ENCODE measurements at regions not wholly inside any gene's neighbourhood (a gene's known extent, or its start where the extent isn't known, plus 50 kb on each side); places are given as distances from the start of the nearest gene placed in this dataset.

GRCh38 chr5:145068721-145069120, 766.4 kb downstream of the PRELID2 start:
- TF ChIP-seq SIN3A (IDR thresholded peaks at IDR 0.05; ENCODE audit: borderline replicate concordance, insufficient read depth, low read length) (no peak), FOXP2 (optimal IDR thresholded peaks at IDR 0.05; ENCODE audit: borderline replicate concordance, extremely low read depth, extremely low read length, insufficient read depth) (no peak), REST (IDR thresholded peaks at IDR 0.05; ENCODE audit: insufficient read depth in 1 of 2, low read depth in 2 of 2, low read length in 2 of 2) (no peak), TAF1 (IDR thresholded peaks at IDR 0.05; ENCODE audit: borderline replicate concordance, insufficient read depth, low read length) (no peak), POLR2AphosphoS5 (IDR thresholded peaks at IDR 0.05; ENCODE audit: low read depth, low read length) (no peak)

- no peak for TF ChIP-seq POLR2AphosphoS5 (IDR thresholded peaks at IDR 0.05; ENCODE audit: low read depth, low read length)
Observed at GRCh38 chr5:145062280-145063062, 772.7 kb downstream of the PRELID2 start.

GRCh38 chr5:145056800-145057199, 778.3 kb downstream of the PRELID2 start:
- TF ChIP-seq POLR2AphosphoS5 (IDR thresholded peaks at IDR 0.05; ENCODE audit: low read depth, low read length) = no peak
- no peak for TF ChIP-seq TAF1 (IDR thresholded peaks at IDR 0.05; ENCODE audit: borderline replicate concordance, insufficient read depth, low read length)
- TF ChIP-seq REST (IDR thresholded peaks at IDR 0.05; ENCODE audit: insufficient read depth in 1 of 2, low read depth in 2 of 2, low read length in 2 of 2) = no peak
- TF ChIP-seq SIN3A (IDR thresholded peaks at IDR 0.05; ENCODE audit: borderline replicate concordance, insufficient read depth, low read length) = no peak
- no peak for TF ChIP-seq FOXP2 (optimal IDR thresholded peaks at IDR 0.05; ENCODE audit: borderline replicate concordance, extremely low read depth, extremely low read length, insufficient read depth)

GRCh38 chr5:145050181-145050580, 785.0 kb downstream of the PRELID2 start:
- TF ChIP-seq REST (IDR thresholded peaks at IDR 0.05; ENCODE audit: insufficient read depth in 1 of 2, low read depth in 2 of 2, low read length in 2 of 2) (no peak), FOXP2 (optimal IDR thresholded peaks at IDR 0.05; ENCODE audit: borderline replicate concordance, extremely low read depth, extremely low read length, insufficient read depth) (no peak), POLR2AphosphoS5 (IDR thresholded peaks at IDR 0.05; ENCODE audit: low read depth, low read length) (no peak), TAF1 (IDR thresholded peaks at IDR 0.05; ENCODE audit: borderline replicate concordance, insufficient read depth, low read length) (no peak), SIN3A (IDR thresholded peaks at IDR 0.05; ENCODE audit: borderline replicate concordance, insufficient read depth, low read length) (no peak)

- no peak for TF ChIP-seq REST (IDR thresholded peaks at IDR 0.05; ENCODE audit: insufficient read depth in 1 of 2, low read depth in 2 of 2, low read length in 2 of 2)
- TF ChIP-seq TAF1 (IDR thresholded peaks at IDR 0.05; ENCODE audit: borderline replicate concordance, insufficient read depth, low read length) = no peak
- TF ChIP-seq FOXP2 (optimal IDR thresholded peaks at IDR 0.05; ENCODE audit: borderline replicate concordance, extremely low read depth, extremely low read length, insufficient read depth) = no peak
- no peak for TF ChIP-seq POLR2AphosphoS5 (IDR thresholded peaks at IDR 0.05; ENCODE audit: low read depth, low read length)
Observed at GRCh38 chr5:145044970-145045369, 790.2 kb downstream of the PRELID2 start.
